Osteocyte (in vitro differentiated cells): ENCODE measurements at regions not wholly inside any gene's neighbourhood (a gene's known extent, or its start where the extent isn't known, plus 50 kb on each side); places are given as distances from the start of the nearest gene placed in this dataset.
"Not testable (repeated sequence)": the region's sequence is repeated elsewhere in the genome, so short reads cannot be mapped to it uniquely, and the experiment has no call there.

Source experiments
- DNase-seq: peaks from one replicate; pipeline ENCODE4 v3.0.0; 2021; ENCODE audit warnings: mixed read lengths; ENCODE audit not compliant: unreplicated experiment; ENCODE audit errors: extremely low spot score
- H3K27ac Mint-ChIP-seq: one replicate; pipeline ENCODE4 v1.8.0; 2021; ENCODE audit warnings: mild to moderate bottlenecking, mixed read lengths; ENCODE audit not compliant: unreplicated experiment
- H3K27me3 Mint-ChIP-seq: one replicate; pipeline ENCODE4 v1.8.0; 2021; ENCODE audit warnings: mixed read lengths; ENCODE audit not compliant: unreplicated experiment
- H3K36me3 Mint-ChIP-seq: one replicate; pipeline ENCODE4 v1.8.0; 2021; ENCODE audit warnings: mixed read lengths; ENCODE audit not compliant: unreplicated experiment
- H3K4me1 Mint-ChIP-seq: one replicate; pipeline ENCODE4 v1.8.0; 2021; ENCODE audit warnings: mixed read lengths; ENCODE audit not compliant: unreplicated experiment
- H3K4me3 Mint-ChIP-seq: one replicate; pipeline ENCODE4 v1.8.0; 2021; ENCODE audit warnings: mild to moderate bottlenecking, moderate library complexity, mixed read lengths; ENCODE audit not compliant: unreplicated experiment
- H3K9me3 Mint-ChIP-seq: one replicate; pipeline ENCODE4 v1.8.0; 2021; ENCODE audit warnings: mixed read lengths; ENCODE audit not compliant: unreplicated experiment
- CTCF ChIP-seq: fragments of 200-600 bp; sonication (generic); IDR thresholded peaks from 2 replicates; pipeline ENCODE4 v1.5.0; 2021; ENCODE audit warnings: antibody characterized with exemption, mild to moderate bottlenecking, moderate library complexity

- Mint-ChIP-seq H3K9me3 (peaks cover 43% of the 10 kb centered on the region), H3K27ac (no peak overlapping the region), H3K27me3 (no peaks in the 10 kb centered on the region), H3K36me3 (no peaks in the 10 kb centered on the region), H3K4me1 (no peaks in the 10 kb centered on the region), H3K4me3 (no peak overlapping the region)
- DNase-seq = no peak
- no peak for TF ChIP-seq CTCF
These were observed 98.7 kb upstream of the RBFOX1 start for GRCh38 chr16:7233975-7234374.

- Mint-ChIP-seq H3K36me3 (no peaks in the 10 kb centered on the region), H3K4me1 (no peaks in the 10 kb centered on the region), H3K27me3 (no peaks in the 10 kb centered on the region), H3K9me3 (peaks cover 48% of the 10 kb centered on the region), H3K4me3 (no peak overlapping the region), H3K27ac (no peak overlapping the region)
- TF ChIP-seq CTCF = no peak
- no peak for DNase-seq
These were observed 100.9 kb upstream of the RBFOX1 start for GRCh38 chr16:7231762-7232161.

- peaks cover 49% of the 10 kb centered on the region for H3K9me3 Mint-ChIP-seq
- not testable (repeated sequence) for H3K27me3 Mint-ChIP-seq, H3K4me3 Mint-ChIP-seq, H3K36me3 Mint-ChIP-seq, DNase-seq, H3K27ac Mint-ChIP-seq, H3K4me1 Mint-ChIP-seq
These were observed 103.0 kb upstream of the RBFOX1 start for GRCh38 chr16:7229433-7230218.

GRCh38 chr16:7227229-7227721 is 105.4 kb upstream of the RBFOX1 start:
- no peak overlapping the region for H3K27ac Mint-ChIP-seq
- TF ChIP-seq CTCF = no peak
- H3K4me3 Mint-ChIP-seq = no peak overlapping the region
- no peaks in the 10 kb centered on the region for H3K36me3 Mint-ChIP-seq
- no peaks in the 10 kb centered on the region for H3K4me1 Mint-ChIP-seq
- H3K27me3 Mint-ChIP-seq = no peaks in the 10 kb centered on the region
- H3K9me3 Mint-ChIP-seq = peaks cover 47% of the 10 kb centered on the region
- no peak for DNase-seq

GRCh38 chr16:7221157-7221556 is 111.5 kb upstream of the RBFOX1 start:
- peaks cover 59% of the 10 kb centered on the region for H3K9me3 Mint-ChIP-seq
- H3K4me3 Mint-ChIP-seq = no peak overlapping the region
- no peaks in the 10 kb centered on the region for H3K4me1 Mint-ChIP-seq
- no peak overlapping the region for H3K27ac Mint-ChIP-seq
- H3K36me3 Mint-ChIP-seq = no peaks in the 10 kb centered on the region
- no peak for TF ChIP-seq CTCF
- no peak for DNase-seq
- no peaks in the 10 kb centered on the region for H3K27me3 Mint-ChIP-seq
